NCI-H510A (cell line): ENCODE measurements at regions not wholly inside any gene's neighbourhood (a gene's known extent, or its start where the extent isn't known, plus 50 kb on each side); places are given as distances from the start of the nearest gene placed in this dataset.
"Not testable (repeated sequence)": the region's sequence is repeated elsewhere in the genome, so short reads cannot be mapped to it uniquely, and the experiment has no call there.

Experiments used
- DNase-seq: peaks from one replicate; lab custom pipeline; 2025; lab: John Stamatoyannopoulos, UW

- DNase-seq = no peak
Measured at GRCh38 chr3:106820726-106821362, 556.4 kb upstream of the CCDC54 start.

- no peak for DNase-seq
Measured at GRCh38 chr3:106821801-106822200, 555.4 kb upstream of the CCDC54 start.

DNA sequence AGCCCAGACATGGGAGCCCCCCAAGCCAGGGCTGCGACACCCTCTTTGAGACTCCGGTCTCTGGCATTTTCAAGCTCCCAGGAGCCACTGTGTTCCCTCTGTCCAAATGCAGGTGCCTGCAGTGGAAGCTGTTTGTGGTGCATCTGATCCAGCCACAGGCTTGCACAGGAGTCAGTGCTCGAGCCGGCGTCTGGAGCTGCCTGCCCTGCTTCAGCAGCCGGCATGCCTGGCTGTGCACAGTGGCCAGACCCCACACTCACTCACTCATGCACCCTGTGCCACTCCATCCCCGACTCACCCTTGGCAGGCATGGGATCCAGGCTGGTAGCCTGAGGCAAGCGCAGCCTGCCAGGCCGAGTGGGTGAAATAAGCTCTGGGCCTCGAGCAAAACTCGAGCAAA, 555.0 kb upstream of the CCDC54 start:
- no peak for DNase-seq

DNA sequence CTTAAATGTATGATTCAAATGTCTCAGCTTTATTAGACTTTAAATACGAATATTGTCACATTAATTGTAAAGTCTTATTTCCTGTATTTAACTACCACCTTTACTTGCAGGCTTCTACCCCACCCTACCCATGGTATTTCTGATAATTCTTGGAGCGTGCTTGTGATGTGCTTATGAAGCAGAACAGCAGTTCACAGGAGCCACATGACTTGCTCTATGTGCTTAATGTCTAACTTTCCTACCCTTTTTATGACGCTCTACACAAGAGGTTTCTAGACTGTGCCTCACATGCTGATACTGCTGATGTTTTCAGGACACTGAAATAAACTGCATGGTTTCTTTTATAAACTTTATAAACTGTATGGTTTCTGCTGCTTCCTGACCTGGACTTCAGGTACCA, 553.5 kb upstream of the CCDC54 start:
- no peak for DNase-seq

- DNase-seq = no peak
Measured at GRCh38 chr3:106824856-106825255, 552.4 kb upstream of the CCDC54 start.

DNA sequence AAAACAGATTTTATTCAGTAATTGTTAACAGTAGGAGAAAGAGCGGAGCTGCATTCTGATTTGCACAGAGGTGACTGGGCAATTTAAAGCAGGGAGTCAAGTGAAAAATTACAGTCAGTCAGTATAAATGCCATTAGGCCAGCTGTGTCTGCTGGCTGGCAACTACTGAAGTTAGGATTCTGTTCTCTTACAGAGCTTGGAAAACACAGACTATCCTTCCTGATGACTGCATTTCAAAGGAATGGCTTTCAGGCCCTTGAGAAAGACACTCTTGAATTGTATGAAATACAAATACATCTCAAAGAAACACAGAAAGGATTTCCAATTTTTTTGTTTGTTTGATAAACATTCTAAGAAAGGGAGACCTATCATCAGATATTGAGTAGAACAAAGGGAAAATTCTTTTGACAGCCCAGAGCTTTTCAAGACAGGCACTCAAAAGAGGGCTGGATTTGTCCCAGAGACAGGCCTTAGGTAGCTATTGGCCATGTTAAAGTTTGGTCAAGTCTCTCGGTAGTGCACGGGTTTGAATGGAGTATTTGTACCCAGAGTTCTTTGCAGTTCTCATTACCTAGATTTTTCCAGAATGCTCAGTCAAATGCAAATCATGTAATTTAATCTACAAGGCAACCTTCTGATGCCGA, 551.2 kb upstream of the CCDC54 start:
- DNase-seq = no peak

GRCh38 chr3:106826791-106827311, 550.4 kb upstream of the CCDC54 start:
- DNase-seq = no peak

GRCh38 chr3:106827515-106828213, 549.6 kb upstream of the CCDC54 start:
- no peak for DNase-seq

DNA sequence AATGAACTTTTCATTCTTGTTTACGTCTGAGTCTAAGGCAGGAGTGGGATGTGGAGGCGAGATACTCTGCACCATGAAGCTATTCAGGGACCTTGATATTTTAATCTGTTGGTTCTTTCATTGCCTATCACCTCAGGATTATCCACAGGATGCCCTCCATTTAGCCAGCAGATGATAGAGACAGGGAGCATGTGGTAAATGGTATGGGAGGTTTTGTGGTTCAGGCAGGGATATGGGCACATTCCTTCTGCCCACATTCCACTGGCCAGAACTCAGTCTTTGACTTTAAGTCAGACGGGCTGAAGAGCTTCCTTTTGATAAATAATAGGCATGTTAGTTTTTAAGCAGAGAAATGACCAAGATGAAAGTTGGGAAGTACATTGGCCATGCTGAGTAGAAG, 548.0 kb upstream of the CCDC54 start:
- no peak for DNase-seq

DNA sequence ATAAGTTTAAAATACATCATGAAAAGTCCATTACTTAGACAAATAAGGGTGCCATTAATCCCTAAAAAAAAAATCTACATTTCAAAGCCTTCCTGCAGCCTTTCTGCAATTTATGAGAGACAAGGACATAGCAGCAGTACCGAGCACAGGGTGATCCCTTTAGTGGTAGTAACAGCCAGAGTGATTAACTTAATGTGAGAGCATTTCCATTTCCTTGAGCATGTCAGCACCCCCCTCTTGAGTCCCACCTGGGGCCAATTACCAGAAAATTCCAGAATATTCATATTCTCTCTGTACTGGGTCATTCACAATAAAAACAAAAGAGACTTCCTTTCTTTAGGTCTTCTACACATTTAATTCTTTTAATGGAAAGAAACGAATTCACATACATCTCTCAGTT, 546.9 kb upstream of the CCDC54 start:
- no peak for DNase-seq

GRCh38 chr3:106836906-106837305, 540.3 kb upstream of the CCDC54 start:
- no peak for DNase-seq

- no peak for DNase-seq
Measured at GRCh38 chr3:106837616-106838015, 539.6 kb upstream of the CCDC54 start.

GRCh38 chr3:106839576-106840280, 537.5 kb upstream of the CCDC54 start:
- DNase-seq = no peak

GRCh38 chr3:106840319-106840718, 536.9 kb upstream of the CCDC54 start:
- DNase-seq = no peak

- DNase-seq = no peak
Measured at GRCh38 chr3:106842151-106842550, 535.1 kb upstream of the CCDC54 start.

- no peak for DNase-seq
Measured at GRCh38 chr3:106844638-106845037, 532.6 kb upstream of the CCDC54 start.

DNA sequence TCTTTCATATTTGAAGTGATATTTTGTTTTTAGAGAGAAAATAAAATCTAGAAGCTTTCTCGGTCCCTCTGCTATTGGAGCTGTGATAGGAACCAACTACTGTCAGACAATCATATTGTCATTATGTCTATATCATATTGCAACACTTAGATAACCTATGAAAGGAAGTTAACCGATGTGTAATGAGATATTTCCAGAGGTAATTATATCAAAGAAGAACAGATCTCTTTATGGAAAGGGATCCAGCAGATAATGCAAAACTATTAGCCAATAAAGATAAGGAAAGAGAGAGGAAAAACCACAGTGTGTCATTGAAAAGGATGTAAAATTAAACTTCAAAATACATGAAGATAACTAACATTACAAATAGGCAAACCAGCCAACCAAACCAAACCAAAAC, 529.1 kb upstream of the CCDC54 start:
- no peak for DNase-seq

GRCh38 chr3:106850437-106850836, 526.8 kb upstream of the CCDC54 start:
- DNase-seq = no peak

DNA sequence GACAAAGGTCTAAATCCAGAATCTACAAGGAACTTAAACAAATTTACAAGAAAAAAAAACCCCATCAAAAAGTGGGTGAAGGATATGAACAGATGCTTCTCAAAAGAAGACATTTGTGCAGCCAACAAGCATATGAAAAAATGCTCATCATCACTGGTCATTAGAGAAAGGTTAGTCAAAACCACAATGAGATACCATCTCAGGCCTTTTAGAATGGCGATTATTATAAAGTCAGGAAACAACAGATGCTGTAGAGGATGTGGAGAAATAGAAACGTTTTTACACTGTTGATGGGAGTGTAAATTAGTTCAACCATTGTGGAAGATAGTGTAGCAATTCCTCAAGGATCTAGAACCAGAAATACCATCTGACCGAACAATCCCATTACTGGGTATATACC, 518.9 kb upstream of the CCDC54 start:
- DNase-seq = not testable (repeated sequence)

DNA sequence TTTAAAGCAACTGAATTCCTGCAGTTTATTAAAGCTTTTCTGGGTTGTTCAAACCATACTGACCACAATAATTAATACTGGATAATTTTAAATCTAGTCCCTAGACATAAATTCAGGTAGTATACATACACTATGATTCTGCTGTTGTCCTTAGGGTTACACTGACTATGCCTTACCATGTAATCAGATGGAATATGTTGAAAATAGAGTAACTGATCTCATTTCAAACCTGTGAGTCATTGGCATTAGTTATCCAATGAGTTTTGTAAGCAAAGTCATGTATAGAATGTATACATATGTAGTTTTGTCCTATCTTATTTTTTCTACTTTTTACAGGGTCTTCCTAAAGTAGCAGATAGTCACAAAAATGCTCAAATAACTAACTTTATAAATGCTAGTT, 517.1 kb upstream of the CCDC54 start:
- DNase-seq = no peak

DNA sequence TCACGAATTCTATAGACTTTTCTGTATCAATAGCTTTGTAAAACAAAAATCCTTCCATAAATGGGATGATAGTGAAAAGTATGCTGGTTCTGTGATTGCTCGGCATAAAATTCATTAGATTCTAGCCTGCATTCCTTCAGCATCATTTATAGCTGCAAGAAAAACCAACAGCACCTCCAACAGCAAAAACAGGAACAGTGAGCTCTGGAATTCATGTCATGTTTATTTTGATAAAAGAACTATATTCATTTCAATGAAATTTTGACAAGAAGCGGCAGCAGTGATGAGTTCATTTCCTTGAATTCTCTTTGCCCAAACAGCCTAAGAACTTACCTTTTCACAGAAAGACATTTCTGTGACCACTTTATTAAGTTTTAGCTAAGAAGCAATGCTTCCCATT, 515.2 kb upstream of the CCDC54 start:
- DNase-seq = no peak

- DNase-seq = no peak
Measured at GRCh38 chr3:106877627-106878026, 499.6 kb upstream of the CCDC54 start.

GRCh38 chr3:106880206-106880605, 497.0 kb upstream of the CCDC54 start:
- no peak for DNase-seq
